Body of pancreas (tissue), 4 donors: ENCODE measurements at regions not wholly inside any gene's neighbourhood (a gene's known extent, or its start where the extent isn't known, plus 50 kb on each side); places are given as distances from the start of the nearest gene placed in this dataset.

Experiments
- POLR2A ChIP-seq, 3 donors: fragments of 450-650 bp; IDR thresholded peaks; one replicate each; pipeline ENCODE4 v1.6.1; 2016; ENCODE audit warnings: antibody characterized with exemption in 3 of 3, mild to moderate bottlenecking in 2 of 3
- TF ChIP-seq, protein P1 (sequence below), 7 experiments: fragments of 450-650 bp in 4 of 7; fragments of 200-600 bp in 3 of 7; sonication (generic) in 3 of 7; IDR thresholded peaks; one replicate each; pipeline ENCODE4 v1.5.1; 2016 to 2019; ENCODE audit warnings: antibody characterized with exemption in 7 of 7

DNA sequence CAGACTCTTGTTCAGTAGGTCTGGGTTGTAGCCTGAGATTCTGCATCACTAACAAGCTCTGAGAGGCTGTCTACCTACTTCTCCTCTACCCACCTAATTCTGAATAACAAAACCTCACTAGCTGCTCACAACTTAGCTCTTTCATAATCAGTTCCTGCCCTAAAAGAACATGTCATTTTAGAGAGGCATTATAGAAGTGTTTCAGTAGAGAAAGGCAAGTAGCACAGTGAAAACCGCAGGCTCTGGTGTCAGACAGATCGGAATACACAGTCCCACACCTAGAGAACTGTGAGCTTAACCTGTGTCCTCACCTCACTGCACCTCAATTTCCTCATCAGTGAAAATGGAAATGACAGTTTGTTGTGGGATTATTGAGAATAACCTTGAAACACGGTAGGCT lies 1337.6 kb upstream of the TENM4 start:
- TF ChIP-seq, protein P1, sequence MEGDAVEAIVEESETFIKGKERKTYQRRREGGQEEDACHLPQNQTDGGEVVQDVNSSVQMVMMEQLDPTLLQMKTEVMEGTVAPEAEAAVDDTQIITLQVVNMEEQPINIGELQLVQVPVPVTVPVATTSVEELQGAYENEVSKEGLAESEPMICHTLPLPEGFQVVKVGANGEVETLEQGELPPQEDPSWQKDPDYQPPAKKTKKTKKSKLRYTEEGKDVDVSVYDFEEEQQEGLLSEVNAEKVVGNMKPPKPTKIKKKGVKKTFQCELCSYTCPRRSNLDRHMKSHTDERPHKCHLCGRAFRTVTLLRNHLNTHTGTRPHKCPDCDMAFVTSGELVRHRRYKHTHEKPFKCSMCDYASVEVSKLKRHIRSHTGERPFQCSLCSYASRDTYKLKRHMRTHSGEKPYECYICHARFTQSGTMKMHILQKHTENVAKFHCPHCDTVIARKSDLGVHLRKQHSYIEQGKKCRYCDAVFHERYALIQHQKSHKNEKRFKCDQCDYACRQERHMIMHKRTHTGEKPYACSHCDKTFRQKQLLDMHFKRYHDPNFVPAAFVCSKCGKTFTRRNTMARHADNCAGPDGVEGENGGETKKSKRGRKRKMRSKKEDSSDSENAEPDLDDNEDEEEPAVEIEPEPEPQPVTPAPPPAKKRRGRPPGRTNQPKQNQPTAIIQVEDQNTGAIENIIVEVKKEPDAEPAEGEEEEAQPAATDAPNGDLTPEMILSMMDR (IDR thresholded peaks at IDR 0.05), result no peak
- no peak for TF ChIP-seq POLR2A (IDR thresholded peaks at IDR 0.05)
